Stomach (tissue), 8 donors: ENCODE measurements at regions not wholly inside any gene's neighbourhood (a gene's known extent, or its start where the extent isn't known, plus 50 kb on each side); places are given as distances from the start of the nearest gene placed in this dataset.

Experiments
- DNase-seq, 2 donors: peaks; one replicate each; pipeline versions ENCODE4 v3.0.0 to v3.0.0-alpha.2; 2013 to 2019
- H3K27ac ChIP-seq, 5 donors: fragments of 200-600 bp in 4 of 5; sonication (generic) in 4 of 5; one replicate each; pipeline ENCODE4 v1.5.1; 2013 to 2019; ENCODE audit warnings: mild to moderate bottlenecking in 1 of 5, moderate library complexity in 1 of 5
- H3K27me3 ChIP-seq, 3 donors: fragments of 200-600 bp; sonication (generic); one replicate each; pipeline ENCODE4 v1.5.1; 2017 to 2019; ENCODE audit warnings: mixed run types in 1 of 3
- H3K36me3 ChIP-seq, 4 donors: fragments of 200-600 bp; sonication (generic); 1 replicate in 3 of 4; 2 replicates in 1 of 4; pipeline ENCODE4 v1.5.1; 2016 to 2019
- H3K4me1 ChIP-seq, 4 donors: fragments of 200-600 bp; sonication (generic); one replicate each; pipeline ENCODE4 v1.5.1; 2016 to 2019
- H3K4me3 ChIP-seq, 4 donors: fragments of 200-600 bp; sonication (generic) in 3 of 4; one replicate each; pipeline ENCODE4 v1.5.1; 2016 to 2019; ENCODE audit warnings: mild to moderate bottlenecking in 1 of 4
- H3K9me3 ChIP-seq, 4 donors: fragments of 200-600 bp; sonication (generic); one replicate each; pipeline ENCODE4 v1.5.1; 2016 to 2019
- CTCF ChIP-seq, 7 experiments: fragments of 450-650 bp in 4 of 7; fragments of 200-600 bp in 3 of 7; sonication (generic) in 3 of 7; IDR thresholded peaks; one replicate each; pipeline ENCODE4 v1.5.1; 2016 to 2019; ENCODE audit warnings: antibody characterized with exemption in 7 of 7, control low read depth in 2 of 7, mild to moderate bottlenecking in 1 of 7
- EP300 ChIP-seq: sonication (generic); formaldehyde crosslinking; IDR thresholded peaks from one replicate; pipeline ENCODE4 v1.6.1; 2017; ENCODE audit warnings: antibody characterized with exemption
- POLR2A ChIP-seq, 4 donors: fragments of 450-650 bp; IDR thresholded peaks; one replicate each; pipeline ENCODE4 v1.6.1; 2016; ENCODE audit warnings: antibody characterized with exemption in 4 of 4, control low read depth in 2 of 4, mild to moderate bottlenecking in 1 of 4, moderate library complexity in 1 of 4
- POLR2AphosphoS5 ChIP-seq, 3 donors: sonication (generic); formaldehyde crosslinking; IDR thresholded peaks; one replicate each; pipeline ENCODE4 v1.6.1; 2016; ENCODE audit warnings: antibody characterized with exemption in 3 of 3
- WGBS, 5 donors: extraction: QIAGEN DNeasy Blood & Tissue Kit in 3 of 5; methylation state at CpG; one replicate each; pipeline versions ENCODE4 v1.1.5 to v1.1.7; 2013 to 2018; 5-methylcytosine and 5-hydroxymethylcytosine counted together
- intact Hi-C: fragments of 100-400 bp; cut with DNase I; formaldehyde crosslinking; loops from one replicate; pipeline ENCODE4 v1.15.1; 2023; ENCODE audit warnings: low total_unique reads
- donor health status: healthy with polysubstance abuse.
- donor health status: Bipolar disorder and iron deficiency.
- donor health status: healthy.

GRCh38 chr20:48186447-48186846 lies 401.2 kb upstream of the SULF2 start:
- H3K27me3 ChIP-seq = no peaks in the 10 kb centered on the region
- H3K36me3 ChIP-seq = no peaks in the 10 kb centered on the region
- H3K4me3 ChIP-seq = no peak overlapping the region
- WGBS, 5 donors = 63 to 80% (median 77%) methylated on average over 2 of the region's 2 CpGs
- H3K4me1 ChIP-seq = no peaks in the 10 kb centered on the region
- no peak for TF ChIP-seq POLR2AphosphoS5 (IDR thresholded peaks at IDR 0.05)
- no peak for TF ChIP-seq CTCF (IDR thresholded peaks at IDR 0.05)
- TF ChIP-seq POLR2A (IDR thresholded peaks at IDR 0.05) = no peak
- TF ChIP-seq EP300 = no peak
- no peak for DNase-seq
- no peak overlapping the region for H3K27ac ChIP-seq
- intact Hi-C loops = no loop called here
- no peaks in the 10 kb centered on the region for H3K9me3 ChIP-seq

GRCh38 chr20:48184229-48184628 lies 398.9 kb upstream of the SULF2 start:
- Histone ChIP-seq H3K4me1 (no peaks in the 10 kb centered on the region), H3K27me3 (no peaks in the 10 kb centered on the region), H3K27ac (no peak overlapping the region), H3K36me3 (no peaks in the 10 kb centered on the region), H3K4me3 (no peak overlapping the region), H3K9me3 (no peaks in the 10 kb centered on the region)
- no peak for DNase-seq
- intact Hi-C loops = no loop called here
- no peak for TF ChIP-seq CTCF (IDR thresholded peaks at IDR 0.05)
- TF ChIP-seq EP300 = no peak
- no peak for TF ChIP-seq POLR2A (IDR thresholded peaks at IDR 0.05)
- no peak for TF ChIP-seq POLR2AphosphoS5 (IDR thresholded peaks at IDR 0.05)
- 85 to 100% (median 95%) methylated on average over 1 of the region's 1 CpG for WGBS, 5 donors

GRCh38 chr20:48181261-48181935 lies 396.1 kb upstream of the SULF2 start:
- Histone ChIP-seq H3K27me3 (no peaks in the 10 kb centered on the region), H3K36me3 (no peaks in the 10 kb centered on the region), H3K9me3 (no peaks in the 10 kb centered on the region), H3K4me3 (no peak overlapping the region), H3K4me1 (no peaks in the 10 kb centered on the region), H3K27ac (no peak overlapping the region)
- TF ChIP-seq EP300 (no peak), CTCF (IDR thresholded peaks at IDR 0.05) (no peak), POLR2A (IDR thresholded peaks at IDR 0.05) (no peak), POLR2AphosphoS5 (IDR thresholded peaks at IDR 0.05) (no peak)
- WGBS, 5 donors = 69 to 84% (median 75%) methylated on average over 6 of the region's 6 CpGs
- DNase-seq = no peak
- intact Hi-C loops = no loop called here

- TF ChIP-seq EP300 (no peak), POLR2AphosphoS5 (IDR thresholded peaks at IDR 0.05) (no peak), CTCF (IDR thresholded peaks at IDR 0.05) (no peak), POLR2A (IDR thresholded peaks at IDR 0.05) (no peak)
- H3K9me3 ChIP-seq = no peaks in the 10 kb centered on the region
- H3K36me3 ChIP-seq = no peaks in the 10 kb centered on the region
- H3K27ac ChIP-seq = no peak overlapping the region
- no peaks in the 10 kb centered on the region for H3K27me3 ChIP-seq
- DNase-seq = peak in 1 of 2 donors; percentile 64
- no peaks in the 10 kb centered on the region for H3K4me1 ChIP-seq
- WGBS, 5 donors = 22 to 54% (median 37%) methylated on average over 3 of the region's 3 CpGs
- intact Hi-C loops = no loop called here
- H3K4me3 ChIP-seq = no peak overlapping the region
These were observed 395.3 kb upstream of the SULF2 start for GRCh38 chr20:48180618-48181017.
